WTC11 (cell line): ENCODE measurements at regions not wholly inside any gene's neighbourhood (a gene's known extent, or its start where the extent isn't known, plus 50 kb on each side); places are given as distances from the start of the nearest gene placed in this dataset.

Source experiments
- USF2 ChIP-seq: sonication (generic); formaldehyde crosslinking; IDR thresholded peaks from 2 replicates; pipeline ENCODE4 v1.8.1; 2023; ENCODE audit warnings: mild to moderate bottlenecking, missing genetic modification reagents, moderate library complexity
- TF ChIP-seq, protein P1 (sequence below): fragments of 200-600 bp; IDR thresholded peaks from 2 replicates; pipeline ENCODE4 v1.8.0; 2022; ENCODE audit warnings: antibody characterized with exemption

DNA sequence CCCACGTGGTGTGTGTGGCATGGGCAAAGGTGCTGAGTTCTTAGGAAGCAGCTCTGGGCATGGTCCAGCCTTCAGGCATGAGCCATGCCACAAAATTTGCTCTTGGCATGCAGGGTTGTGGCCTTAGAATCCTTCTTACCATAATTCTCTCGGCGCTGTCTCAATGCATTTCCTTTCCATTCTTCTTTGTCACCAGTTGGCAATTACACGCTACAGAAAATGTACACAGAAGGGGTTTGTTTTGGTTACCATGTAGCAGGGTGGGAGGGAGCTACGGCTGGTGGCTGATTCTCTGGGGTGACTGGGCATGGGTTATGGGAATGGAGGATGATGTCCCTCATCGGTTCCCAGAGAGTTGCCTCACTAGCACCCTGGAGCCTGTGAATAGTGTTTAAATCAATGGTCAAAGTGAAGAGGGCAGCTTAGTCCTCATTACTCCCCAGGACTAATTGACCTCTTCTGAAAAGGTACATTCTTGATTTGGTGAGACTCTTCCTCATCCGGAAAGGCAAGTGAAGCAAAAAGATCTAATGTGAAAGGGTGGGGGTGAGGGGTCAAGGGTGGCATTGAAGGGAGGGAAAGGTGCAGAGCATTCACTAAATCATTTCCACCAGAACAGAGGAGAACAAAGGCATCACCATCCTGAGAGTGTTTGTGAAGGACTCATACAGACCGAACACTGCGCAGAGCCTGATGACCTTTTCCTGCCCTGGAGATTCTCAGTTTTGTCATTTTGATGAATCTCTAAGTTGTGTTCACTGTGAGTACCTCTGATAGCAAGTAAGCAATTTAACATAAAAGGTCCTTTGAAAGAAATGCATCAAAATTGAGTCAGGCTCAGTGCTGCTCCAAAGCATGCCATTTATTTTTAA, 199.8 kb upstream of the SFRP2 start:
- TF ChIP-seq, protein P1, sequence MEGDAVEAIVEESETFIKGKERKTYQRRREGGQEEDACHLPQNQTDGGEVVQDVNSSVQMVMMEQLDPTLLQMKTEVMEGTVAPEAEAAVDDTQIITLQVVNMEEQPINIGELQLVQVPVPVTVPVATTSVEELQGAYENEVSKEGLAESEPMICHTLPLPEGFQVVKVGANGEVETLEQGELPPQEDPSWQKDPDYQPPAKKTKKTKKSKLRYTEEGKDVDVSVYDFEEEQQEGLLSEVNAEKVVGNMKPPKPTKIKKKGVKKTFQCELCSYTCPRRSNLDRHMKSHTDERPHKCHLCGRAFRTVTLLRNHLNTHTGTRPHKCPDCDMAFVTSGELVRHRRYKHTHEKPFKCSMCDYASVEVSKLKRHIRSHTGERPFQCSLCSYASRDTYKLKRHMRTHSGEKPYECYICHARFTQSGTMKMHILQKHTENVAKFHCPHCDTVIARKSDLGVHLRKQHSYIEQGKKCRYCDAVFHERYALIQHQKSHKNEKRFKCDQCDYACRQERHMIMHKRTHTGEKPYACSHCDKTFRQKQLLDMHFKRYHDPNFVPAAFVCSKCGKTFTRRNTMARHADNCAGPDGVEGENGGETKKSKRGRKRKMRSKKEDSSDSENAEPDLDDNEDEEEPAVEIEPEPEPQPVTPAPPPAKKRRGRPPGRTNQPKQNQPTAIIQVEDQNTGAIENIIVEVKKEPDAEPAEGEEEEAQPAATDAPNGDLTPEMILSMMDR = no peak
- TF ChIP-seq USF2 (CRISPR knock-in tag) = no peak
